NCI-H146 (cell line): ENCODE measurements at regions not wholly inside any gene's neighbourhood (a gene's known extent, or its start where the extent isn't known, plus 50 kb on each side); places are given as distances from the start of the nearest gene placed in this dataset.
"Not testable (repeated sequence)": the region's sequence is repeated elsewhere in the genome, so short reads cannot be mapped to it uniquely, and the experiment has no call there.

Experiments
- DNase-seq: peaks from one replicate; lab custom pipeline; 2025; lab: John Stamatoyannopoulos, UW

DNA sequence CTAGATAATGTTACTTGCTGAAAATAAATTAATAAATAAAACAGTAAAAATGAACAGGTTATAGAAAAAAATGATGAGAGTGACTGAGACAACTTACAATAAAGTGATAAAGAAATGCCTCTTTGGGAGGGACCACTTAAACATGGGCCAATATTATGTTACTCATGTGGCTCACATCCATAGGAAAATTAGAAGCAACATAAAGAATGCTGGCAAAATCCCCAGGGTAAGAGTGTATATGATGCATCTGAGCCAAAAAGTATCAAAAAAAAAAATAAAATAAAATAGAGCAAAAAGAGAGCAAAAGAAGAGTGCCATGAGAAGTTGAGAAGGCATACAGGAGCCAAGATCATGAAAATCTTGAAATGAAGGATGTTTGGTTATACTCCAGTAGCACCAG is 818.0 kb downstream of the LTN1 start:
- no peak for DNase-seq

DNA sequence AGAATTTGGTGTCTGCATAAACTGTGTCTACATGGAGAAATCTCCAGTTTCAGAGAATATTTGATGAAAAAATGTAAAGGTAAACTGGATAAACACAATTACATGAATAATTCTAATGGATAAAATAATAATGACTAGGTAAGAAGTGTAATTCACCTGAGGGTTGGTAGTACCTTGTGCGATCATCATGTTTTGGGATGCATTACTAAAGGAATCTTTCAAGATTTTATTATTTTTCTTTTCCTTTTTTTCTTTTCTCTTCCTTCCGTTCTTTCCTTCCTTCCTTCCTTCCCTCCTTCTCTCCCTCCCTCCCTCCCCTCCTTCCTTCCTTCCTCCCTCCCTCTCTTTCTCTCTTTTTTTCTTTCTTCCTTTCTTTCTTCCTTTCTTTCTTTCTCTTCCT is 818.7 kb downstream of the LTN1 start:
- no peak for DNase-seq

DNA sequence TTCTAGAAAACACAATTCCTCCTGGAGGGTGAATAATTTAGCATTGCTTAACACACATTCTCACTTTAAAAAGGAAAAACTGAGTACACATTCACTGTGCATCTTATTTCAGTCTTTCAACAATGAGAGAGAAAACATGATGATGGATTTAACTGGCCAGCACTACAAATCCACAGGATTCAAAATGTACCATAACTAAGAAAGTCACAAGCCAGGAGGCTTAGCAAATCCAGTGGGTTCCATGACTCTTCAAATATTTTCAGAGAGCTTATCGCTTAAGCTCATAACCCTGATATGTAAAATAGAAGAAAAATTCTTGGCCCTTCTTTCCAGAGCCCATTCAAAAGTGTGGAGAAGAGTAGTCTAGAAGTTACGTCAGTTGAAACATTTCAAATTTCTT is 820.3 kb downstream of the LTN1 start:
- DNase-seq, result no peak

DNA sequence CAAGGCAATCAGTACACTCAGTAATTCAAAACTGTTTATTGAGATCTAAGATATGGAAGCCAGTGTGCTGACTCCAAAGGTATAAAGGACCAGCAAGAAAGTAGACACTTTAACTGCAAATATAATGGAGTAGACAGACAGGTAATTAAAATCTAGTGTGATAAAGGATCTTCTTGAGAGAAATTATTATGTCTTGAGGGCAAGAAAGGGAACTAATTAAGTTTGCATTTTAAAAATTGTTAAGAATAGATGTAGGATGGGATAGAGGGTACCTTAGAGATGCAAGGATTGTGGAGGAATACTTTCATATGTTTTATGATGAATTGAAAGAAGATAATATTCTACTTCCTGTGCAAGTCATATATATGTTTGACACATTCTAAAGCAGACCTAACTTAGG is 825.3 kb downstream of the LTN1 start:
- DNase-seq, result no peak

DNA sequence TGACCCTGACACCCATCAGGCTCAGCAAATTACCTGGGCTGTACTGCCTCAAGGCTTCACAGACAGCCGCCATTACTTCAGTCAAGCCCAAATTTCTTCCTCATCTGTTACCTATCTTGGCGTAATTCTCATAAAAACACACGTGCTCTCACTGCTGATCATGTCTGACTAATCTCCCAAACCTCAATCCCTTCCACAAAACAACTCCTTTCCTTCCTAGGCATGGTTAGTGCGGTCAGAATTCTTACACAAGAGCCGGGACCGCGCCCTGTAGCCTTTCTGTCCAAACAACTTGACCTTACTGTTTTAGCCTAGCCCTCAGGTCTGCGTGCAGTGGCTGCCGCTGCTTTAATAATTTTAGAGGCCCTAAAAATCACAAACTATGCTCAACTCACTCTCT is 828.2 kb downstream of the LTN1 start:
- DNase-seq, result not testable (repeated sequence)

DNA sequence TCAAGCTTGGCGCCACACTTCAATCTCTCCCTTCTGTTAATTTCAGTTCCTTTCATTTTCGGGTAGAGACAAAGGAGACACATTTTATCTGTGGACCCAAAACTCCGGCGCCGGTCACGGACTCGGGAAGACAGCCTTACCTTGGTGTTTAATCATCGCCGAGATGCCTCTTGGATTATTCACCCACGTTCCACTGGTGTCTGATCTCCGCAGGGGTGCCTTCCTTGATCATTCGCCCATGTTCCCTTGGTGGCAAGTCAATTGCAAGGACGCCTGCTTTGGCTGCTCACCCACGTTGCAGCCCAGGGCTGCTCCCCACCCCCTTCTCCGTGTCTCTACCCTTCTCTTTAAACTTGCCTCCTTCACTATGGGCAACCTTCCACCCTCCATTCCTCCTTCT is 830.6 kb downstream of the LTN1 start:
- not testable (repeated sequence) for DNase-seq

DNA sequence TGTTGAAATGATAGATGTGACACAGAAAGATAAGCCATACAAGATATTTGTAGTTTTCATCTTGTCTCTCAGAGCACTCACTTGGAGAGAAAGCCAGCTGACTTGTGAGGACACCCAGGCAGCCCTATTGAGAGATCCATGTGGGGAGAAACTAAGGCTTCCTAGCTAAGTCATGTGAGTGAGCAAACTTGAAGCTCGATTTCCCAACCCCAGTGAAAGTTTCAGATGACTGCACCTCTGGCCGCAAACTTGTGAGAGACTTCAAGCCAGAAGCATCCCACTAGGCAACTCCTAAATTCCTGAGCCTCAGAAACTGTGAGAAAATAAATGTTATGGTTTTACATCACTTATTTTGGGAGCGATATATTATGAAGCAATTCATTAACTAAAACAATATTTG is 832.3 kb downstream of the LTN1 start:
- no peak for DNase-seq

DNA sequence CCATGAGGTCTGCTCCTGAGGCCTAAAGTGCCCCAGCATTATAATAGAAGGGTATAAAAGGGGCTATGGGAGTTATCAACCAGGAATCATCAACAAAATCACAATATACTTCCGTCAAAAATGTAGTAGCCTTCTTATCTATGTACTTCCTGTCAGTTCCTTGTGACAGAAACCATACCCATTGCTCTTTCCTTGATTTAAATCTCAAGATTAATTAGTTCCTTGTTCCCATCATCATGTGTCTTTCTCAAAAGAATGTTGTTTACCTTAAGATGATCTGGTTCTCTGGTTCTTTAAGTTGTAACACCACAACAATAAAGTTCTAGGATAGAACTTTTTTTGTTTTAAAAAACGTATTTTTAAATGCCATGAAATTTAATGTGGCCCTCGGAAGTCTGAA is 833.3 kb downstream of the LTN1 start:
- no peak for DNase-seq

DNA sequence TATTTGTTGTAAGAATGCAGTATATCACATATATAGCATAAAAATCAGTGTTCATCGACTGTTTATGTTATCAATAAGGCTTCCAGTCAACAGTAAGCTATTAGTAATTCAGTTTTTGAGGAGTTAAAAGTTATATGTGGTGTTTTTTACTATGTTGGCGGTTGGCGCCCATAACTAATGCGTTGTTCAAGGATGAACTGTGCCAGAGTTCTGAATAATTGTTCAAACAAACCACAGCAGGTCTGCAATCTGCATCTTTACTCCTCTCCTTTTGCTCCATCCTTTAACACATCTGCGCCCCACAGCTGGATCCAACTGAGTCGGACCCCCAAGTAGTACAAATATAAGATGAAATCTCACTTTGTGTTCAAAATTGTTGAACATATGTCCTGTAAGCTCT is 836.1 kb downstream of the LTN1 start:
- no peak for DNase-seq

DNA sequence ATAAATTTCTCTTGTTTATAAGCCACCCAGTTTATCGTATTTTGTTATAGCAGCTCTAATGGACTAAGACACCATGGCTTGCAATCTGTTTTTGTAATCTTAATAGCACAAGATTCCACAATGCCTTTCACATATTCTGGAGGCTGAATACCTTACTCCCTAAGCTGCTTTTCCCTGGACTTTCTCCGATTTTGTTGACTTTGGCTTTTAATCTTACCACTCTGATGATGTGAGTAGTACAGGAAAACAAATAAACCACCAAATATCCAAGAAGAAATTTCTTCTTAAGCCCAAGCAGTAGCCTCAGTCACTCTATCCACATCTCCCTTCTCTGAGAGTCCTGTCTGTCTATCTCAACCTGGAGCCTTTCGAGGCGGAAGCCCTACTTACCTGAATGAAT is 838.6 kb downstream of the LTN1 start:
- DNase-seq, result no peak

DNA sequence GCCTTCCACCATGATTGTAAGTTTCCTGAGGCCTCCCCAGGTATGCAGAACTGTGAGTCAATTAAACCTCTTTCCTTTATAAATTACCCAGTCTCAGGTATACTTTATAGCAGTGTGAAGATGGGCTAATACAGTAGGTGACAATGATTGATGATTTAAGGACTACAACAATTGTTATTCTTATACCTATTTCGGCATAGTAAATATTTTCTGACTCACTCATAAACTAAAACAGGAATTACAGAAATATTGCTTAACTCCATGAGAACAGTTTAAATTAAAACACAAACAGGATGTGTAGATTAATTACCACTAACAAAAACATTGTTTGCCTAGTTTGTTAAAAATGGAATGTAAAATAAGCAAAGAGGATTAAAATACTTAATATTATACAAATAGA is 839.9 kb downstream of the LTN1 start:
- no peak for DNase-seq

DNA sequence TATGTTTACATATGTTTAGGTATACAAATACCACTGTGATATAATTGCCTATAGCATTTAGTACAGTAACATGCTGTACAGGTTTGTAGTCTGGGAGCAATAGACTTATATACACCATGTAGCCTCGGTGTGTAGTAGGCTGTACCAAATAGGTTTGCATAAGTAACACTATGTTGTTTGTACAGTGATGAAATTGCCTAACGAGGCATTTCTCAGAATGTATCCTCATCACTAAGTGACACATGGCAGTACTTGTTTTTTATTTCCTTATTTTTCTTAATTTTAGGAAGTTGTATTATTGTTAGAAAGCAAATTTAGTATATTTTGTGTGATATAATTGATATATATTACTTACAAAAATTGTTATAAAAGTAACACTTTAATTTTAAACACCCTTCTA is 840.9 kb downstream of the LTN1 start:
- DNase-seq, result no peak

DNA sequence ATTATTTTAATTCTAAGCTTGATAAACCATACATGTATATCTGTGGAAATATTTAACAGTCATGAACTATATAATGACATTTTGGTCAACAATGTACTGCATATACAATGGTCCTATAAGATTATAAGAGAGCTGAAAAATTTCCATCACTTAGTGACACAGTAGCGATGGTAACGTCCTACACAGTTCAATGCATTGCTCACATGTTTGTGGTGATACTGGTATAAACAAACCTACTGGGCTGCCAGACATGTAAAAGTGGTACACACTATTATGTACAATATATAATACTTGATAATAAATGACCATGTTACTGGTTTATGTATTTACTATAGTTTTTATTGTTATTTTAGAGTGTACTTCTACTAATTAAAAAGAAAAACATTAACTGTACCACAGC is 841.9 kb downstream of the LTN1 start:
- DNase-seq, result no peak

DNA sequence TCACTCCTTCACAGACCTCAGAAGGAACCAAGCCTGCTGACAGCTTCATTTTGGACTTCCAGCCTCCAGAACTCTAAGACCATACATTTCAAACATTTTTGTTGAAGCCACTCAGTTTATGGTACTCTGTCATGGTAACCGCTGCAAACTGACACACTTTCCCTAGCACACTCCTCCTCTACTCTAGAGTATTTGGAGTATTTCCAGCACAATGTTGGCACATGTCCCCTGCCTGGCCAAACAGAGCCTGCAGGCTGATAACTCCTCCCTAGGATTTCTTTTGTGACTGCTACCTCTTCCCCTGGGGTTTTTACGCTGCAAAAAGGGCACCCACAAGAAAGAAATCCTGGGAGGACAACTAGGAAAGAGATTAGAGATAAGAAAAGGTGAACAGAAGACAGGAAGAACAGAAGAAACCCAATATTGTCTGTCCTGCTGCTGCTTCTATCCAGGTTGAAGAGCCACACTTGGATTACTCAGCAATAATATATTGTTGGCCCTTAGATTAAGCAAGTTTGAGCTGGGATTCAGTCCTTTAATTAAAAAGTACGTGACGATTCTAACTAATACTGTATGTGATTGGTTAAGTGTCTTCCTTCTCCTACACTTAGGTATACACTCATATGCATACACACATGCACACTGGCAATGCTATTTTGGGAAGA is 844.1 kb downstream of the LTN1 start:
- no peak for DNase-seq

DNA sequence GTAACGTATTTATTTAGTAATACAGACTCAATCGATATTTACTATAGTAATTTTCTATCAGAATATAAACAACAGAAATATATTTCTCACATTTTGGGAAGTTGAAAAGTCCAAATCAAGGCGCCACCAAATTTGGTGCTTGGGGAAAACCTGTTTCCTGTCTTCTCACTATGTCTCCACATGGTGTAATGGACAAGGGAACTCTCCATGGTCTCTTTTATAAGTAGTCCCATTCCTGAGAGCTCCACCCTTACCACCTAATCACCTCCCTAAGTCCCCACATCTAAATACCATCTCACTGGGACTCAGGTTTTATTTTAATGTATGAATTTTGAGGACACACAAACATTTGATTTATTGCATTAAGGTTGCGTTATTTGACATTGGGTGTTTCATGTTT is 848.0 kb downstream of the LTN1 start:
- no peak for DNase-seq

DNA sequence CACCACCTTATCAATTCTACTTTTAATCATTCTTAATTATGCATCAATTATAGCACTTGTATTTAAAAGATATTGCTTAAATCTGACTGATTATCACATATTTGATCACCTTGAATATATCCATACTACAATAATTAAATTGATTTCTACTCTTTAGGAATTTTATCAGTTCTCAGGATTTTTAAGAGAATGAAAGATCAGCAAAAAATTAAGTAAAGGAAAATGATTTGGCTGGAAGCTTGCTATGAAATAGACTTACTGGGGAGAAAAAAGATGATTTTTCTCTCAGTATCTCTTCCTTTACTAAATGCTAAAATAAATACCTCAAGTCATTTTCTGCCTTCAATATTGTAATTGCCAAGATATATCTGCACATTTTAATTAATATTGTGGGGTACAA is 848.6 kb downstream of the LTN1 start:
- no peak for DNase-seq

DNA sequence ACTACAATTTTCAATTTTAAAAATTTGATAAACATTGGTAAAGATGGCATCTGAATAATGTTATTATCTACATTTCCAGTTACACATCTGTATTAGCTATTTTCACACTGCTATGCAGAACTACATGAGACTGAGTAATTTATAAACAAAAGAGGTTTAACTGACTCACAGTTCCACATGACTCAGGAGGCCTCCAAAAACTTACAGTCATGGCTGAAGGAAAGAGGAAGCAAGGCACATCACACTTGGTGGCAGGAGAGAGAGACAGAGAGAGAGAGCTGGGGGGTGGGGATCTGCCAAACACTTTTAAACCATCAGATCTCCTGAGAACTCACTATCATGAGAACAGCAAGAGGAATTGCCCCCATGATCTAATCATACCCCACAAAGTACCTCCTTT is 850.0 kb downstream of the LTN1 start:
- no peak for DNase-seq

DNA sequence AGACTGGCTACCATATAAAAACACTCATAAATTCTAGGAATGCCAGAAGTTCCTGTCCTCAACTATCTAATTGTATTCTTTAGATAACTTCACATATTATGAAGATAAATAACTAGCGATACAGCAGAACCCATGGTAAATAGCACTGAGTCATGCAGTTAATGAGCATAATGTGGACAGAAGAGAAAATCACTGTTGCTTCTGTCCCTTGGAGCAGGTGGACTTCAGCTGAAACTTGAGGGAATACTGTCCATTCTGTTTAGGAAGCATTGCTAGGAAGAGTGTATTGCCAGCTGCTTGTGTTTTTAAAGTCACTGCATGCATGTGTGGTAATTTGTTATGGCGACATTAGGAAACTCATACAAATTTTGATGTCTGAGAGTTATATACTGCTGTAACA is 854.4 kb downstream of the LTN1 start:
- DNase-seq, result no peak

DNA sequence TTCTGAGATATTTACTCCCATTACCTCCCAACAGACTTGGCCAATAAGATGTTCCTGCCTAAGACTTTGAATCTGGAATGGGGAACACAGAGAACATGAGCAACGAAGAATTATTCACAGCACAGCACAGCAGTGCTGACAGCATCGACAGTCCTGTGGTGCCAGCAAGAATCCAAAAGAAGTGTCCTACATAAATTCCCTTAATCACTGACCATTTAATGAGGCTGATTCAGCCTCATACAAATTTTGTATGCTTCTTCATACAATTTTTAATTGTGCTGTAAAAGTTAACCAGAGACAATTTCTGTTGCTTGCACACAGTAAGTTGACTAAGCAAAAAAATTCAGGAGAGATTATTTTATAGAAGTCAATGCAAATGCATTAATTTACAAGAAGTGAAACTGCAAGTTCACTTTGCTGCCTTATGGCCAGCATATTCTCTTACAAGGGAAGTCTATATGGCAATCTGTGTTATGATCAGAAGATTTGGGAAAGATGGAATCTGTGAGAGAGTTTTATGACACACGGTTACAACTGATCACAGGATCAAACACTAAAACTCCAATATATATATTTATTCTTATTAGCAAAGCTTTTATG is 855.9 kb downstream of the LTN1 start:
- no peak for DNase-seq

DNA sequence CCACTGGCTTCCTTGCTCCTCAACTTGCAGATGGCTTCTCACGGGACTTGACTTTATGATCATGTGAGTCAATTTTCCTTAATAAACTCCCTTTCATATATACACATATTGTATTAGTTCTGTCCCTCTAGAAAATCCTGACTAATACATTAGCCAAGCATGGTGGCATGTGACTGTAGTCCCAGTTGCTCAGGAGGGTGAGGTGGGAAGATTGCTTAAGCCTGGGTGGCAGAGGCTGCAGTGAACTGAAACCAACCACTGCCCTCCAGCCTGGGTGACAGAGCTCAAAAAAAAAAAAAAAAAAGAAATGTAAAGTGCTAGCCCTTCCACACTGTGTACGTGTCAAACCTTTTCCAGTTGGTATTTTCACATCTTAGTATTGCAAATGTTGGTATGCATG is 857.0 kb downstream of the LTN1 start:
- no peak for DNase-seq

DNA sequence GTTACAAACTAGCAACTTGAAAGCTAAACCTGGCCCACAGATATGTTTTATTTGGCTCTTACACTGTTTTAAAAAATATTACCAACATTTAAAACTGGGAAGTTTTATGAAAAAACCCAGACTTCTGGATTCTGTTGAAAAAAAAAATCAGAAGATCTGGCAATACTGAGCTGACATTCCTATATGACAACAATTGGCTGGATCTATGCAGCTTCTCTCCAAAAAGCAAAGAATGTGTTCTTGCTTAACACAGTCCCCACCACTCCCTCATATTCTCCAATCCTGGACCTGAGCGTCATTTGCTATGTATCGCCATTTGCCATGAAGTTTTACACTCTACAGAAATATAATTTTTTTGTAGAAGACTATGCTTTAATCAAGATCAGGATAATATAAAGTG is 859.6 kb downstream of the LTN1 start:
- DNase-seq, result no peak

DNA sequence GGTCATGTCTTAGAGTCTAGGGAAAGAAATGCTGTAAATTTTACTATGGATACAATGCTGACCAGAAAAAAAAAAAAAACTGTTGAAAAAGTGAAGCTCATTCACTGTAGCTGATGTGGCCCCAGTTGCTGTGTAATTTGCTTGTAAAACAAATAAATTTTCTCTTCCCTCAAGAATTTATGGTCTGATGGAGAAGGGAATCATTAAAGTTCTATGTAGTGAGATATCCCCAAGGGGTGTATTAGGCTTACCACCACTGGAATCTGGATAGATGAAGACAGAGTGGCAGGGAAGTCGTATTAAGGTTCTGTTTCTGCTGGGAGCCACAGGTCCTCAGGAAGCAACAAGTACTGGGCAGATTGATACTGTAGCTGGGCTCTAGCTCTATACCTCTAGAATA is 860.0 kb downstream of the LTN1 start:
- DNase-seq, result no peak

DNA sequence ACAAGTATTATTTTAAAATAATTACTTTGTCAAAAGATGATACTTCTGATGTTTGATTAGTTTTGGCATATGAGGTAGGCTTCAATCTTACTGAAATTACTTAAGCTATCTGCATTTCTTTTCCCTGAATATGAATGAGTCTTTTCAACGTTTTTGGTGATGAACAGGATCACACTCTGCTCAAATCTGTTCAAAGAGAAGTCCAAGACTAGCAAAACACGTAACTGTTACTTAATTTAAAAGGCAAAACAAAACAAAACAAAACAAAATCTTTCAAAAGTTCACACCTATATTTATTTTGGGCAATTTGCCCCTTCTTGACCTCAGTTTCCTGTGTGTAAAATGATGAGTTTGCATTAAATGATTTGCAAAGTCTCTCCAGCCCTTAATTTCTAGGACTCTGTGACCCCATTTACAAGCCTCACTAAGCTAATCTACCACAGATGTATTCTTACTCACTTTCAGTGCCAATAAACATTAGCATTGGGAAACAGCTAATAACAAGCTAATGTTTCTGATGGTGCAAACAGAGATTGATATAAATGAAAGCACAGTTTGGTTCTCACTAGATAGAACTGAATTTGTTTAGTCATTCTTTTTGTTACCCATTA is 865.4 kb downstream of the LTN1 start:
- DNase-seq, result no peak
